IMR-90 (cell line): ENCODE measurements at regions not wholly inside any gene's neighbourhood (a gene's known extent, or its start where the extent isn't known, plus 50 kb on each side); places are given as distances from the start of the nearest gene placed in this dataset.

ENCODE experiments used
- CEBPB ChIP-seq: IDR thresholded peaks from 2 replicates; pipeline ENCODE4 v1.6.1; 2012; ENCODE audit warnings: low read depth, low read length, improper control_type of control experiment
- FOS ChIP-seq: fragments of 150-350 bp; IDR thresholded peaks from 2 replicates; pipeline ENCODE4 v1.6.1; 2016; ENCODE audit warnings: low read depth, low read length
- POLR2A ChIP-seq: IDR thresholded peaks from 2 replicates; pipeline ENCODE4 v1.6.1; 2012; ENCODE audit warnings: mild to moderate bottlenecking, low read depth, low read length
- RAD21 ChIP-seq: IDR thresholded peaks from 2 replicates; pipeline ENCODE4 v1.6.1; 2012; ENCODE audit warnings: low read length, improper control_type of control experiment
- TF ChIP-seq, protein P1 (sequence below): conservative IDR thresholded peaks from 2 replicates; pipeline ENCODE4 v1.5.1; 2012; ENCODE audit warnings: mild to moderate bottlenecking, low read depth, low read length, improper control_type of control experiment
- TF ChIP-seq, protein P2 (sequence below): fragments of 150-350 bp; IDR thresholded peaks from 2 replicates; pipeline ENCODE4 v1.6.1; 2017; ENCODE audit warnings: mild to moderate bottlenecking, antibody characterized with exemption, low read length, low read depth

DNA sequence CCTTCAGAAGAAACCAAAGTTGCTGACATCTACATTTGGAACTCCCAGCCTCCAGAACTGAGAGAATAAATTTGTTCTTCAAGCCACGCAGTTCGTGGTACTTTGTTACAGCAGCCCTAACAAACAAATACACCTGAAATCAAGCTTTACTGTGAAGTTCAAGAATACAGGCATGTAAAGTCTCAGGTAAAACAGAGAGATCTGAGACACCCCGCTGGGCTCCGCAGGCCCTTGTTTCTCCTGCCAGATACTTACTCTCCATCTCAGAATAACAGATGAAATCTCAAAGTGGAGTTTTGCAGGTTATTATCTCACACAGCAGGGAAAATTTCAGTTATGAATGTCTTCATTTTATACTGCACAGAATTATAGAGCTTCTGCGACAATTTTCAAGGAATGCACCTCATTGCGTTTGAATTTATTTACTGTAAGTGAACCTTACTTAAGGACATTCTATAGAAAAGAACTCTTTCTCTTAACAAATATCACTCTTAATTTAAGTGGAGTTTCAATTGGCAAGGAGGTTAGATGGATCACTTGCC is 492.4 kb upstream of the LRATD1 start:
- TF ChIP-seq, protein P1, sequence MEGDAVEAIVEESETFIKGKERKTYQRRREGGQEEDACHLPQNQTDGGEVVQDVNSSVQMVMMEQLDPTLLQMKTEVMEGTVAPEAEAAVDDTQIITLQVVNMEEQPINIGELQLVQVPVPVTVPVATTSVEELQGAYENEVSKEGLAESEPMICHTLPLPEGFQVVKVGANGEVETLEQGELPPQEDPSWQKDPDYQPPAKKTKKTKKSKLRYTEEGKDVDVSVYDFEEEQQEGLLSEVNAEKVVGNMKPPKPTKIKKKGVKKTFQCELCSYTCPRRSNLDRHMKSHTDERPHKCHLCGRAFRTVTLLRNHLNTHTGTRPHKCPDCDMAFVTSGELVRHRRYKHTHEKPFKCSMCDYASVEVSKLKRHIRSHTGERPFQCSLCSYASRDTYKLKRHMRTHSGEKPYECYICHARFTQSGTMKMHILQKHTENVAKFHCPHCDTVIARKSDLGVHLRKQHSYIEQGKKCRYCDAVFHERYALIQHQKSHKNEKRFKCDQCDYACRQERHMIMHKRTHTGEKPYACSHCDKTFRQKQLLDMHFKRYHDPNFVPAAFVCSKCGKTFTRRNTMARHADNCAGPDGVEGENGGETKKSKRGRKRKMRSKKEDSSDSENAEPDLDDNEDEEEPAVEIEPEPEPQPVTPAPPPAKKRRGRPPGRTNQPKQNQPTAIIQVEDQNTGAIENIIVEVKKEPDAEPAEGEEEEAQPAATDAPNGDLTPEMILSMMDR: no peak
- TF ChIP-seq FOS (no peak), POLR2A (no peak), CEBPB (no peak), RAD21 (no peak)
- TF ChIP-seq, protein P2, sequence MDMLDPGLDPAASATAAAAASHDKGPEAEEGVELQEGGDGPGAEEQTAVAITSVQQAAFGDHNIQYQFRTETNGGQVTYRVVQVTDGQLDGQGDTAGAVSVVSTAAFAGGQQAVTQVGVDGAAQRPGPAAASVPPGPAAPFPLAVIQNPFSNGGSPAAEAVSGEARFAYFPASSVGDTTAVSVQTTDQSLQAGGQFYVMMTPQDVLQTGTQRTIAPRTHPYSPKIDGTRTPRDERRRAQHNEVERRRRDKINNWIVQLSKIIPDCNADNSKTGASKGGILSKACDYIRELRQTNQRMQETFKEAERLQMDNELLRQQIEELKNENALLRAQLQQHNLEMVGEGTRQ: no peak
